ENCODE measurements at regions not wholly inside any gene's neighbourhood (a gene's known extent, or its start where the extent isn't known, plus 50 kb on each side); places are given as distances from the start of the nearest gene placed in this dataset.

DNA sequence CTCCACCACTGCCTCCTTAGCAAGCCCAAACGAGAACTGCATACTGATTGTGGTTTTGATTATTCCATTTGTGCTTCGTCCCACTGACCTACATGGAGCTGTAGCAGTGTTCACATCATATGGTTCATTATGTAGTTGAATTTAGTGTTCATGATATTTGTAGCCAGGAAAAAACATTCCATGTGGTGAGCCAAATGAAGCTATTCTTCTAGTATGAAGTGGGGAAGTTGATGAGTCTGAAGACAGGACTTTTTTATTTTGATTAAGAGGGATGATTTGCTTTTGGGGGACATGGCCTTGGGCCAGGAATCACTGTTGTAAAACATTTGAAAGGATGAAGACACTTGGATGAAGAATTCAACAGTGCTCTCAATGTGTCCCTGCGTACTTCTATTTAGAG, 192.9 kb upstream of the SLC27A6 start:
- no peaks in the 10 kb centered on the region for H3K27me3 ChIP-seq (ENCODE audit: insufficient read depth, low read length)
- H3K4me3 ChIP-seq (ENCODE audit: low read length): no peak overlapping the region
- H3K9ac ChIP-seq (ENCODE audit: low read depth, low read length): no peak overlapping the region
- H3K4me1 ChIP-seq (ENCODE audit: insufficient read depth, low read length): peaks cover 5% of the 10 kb centered on the region
- no peaks in the 10 kb centered on the region for H3K9me3 ChIP-seq (ENCODE audit: insufficient read depth, low read depth, low read length)
- H3K36me3 ChIP-seq (ENCODE audit: insufficient read depth, low read depth, low read length): no peaks in the 10 kb centered on the region
- no peak overlapping the region for H3K27ac ChIP-seq (ENCODE audit: low read length)

DNA sequence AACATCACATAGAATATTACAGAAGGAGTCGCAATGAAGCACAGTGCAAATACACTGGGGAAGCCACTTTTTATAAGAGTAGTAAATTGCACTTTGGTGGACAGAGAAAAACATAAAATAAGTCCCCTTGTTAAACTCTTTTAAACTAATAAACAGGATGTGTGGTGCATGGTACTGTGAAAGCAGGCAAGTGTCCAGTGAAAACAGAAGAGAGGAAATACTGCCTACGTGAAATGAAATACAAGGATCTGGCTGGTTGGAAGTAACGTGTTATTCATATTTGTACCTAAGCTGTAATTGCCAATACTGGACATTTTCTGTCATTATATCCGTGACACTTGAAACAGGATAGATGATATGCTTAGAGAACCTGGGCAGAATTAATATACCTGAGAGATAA, 191.9 kb upstream of the SLC27A6 start:
- Histone ChIP-seq H3K4me3 (ENCODE audit: low read length) (no peak overlapping the region), H3K4me1 (ENCODE audit: insufficient read depth, low read length) (peaks cover 14% of the 10 kb centered on the region), H3K9me3 (ENCODE audit: insufficient read depth, low read depth, low read length) (no peaks in the 10 kb centered on the region), H3K9ac (ENCODE audit: low read depth, low read length) (no peak overlapping the region), H3K36me3 (ENCODE audit: insufficient read depth, low read depth, low read length) (no peaks in the 10 kb centered on the region), H3K27me3 (ENCODE audit: insufficient read depth, low read length) (no peaks in the 10 kb centered on the region), H3K27ac (ENCODE audit: low read length) (no peak overlapping the region)

- H3K4me3 ChIP-seq (ENCODE audit: low read length): no peak overlapping the region
- no peak overlapping the region for H3K27ac ChIP-seq (ENCODE audit: low read length)
- peaks cover 22% of the 10 kb centered on the region for H3K4me1 ChIP-seq (ENCODE audit: insufficient read depth, low read length)
- H3K36me3 ChIP-seq (ENCODE audit: insufficient read depth, low read depth, low read length): no peaks in the 10 kb centered on the region
- H3K9me3 ChIP-seq (ENCODE audit: insufficient read depth, low read depth, low read length): no peaks in the 10 kb centered on the region
- H3K27me3 ChIP-seq (ENCODE audit: insufficient read depth, low read length): no peaks in the 10 kb centered on the region
- H3K9ac ChIP-seq (ENCODE audit: low read depth, low read length): no peak overlapping the region
Observed at GRCh38 chr5:128774605-128775004, 190.7 kb upstream of the SLC27A6 start.

DNA sequence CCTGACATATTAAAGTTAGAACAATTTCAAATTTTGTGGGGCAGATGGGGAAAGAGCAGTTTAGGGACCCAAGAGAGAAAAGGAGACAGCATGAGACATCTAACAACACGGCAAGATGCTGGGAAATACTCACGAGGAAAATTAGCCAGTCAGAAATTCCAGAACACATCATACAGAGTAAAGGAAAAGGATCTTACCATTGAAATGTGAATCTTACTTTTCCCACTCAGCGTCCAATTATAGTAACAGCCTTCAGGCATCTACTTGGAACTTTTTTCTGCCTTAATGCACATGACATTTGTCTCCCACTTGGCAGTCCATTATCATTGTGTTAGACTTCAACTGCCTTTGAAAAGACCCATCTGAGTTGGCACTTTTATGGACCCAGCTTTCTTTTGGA, 189.7 kb upstream of the SLC27A6 start:
- Histone ChIP-seq H3K27me3 (ENCODE audit: insufficient read depth, low read length) (no peaks in the 10 kb centered on the region), H3K27ac (ENCODE audit: low read length) (no peak overlapping the region), H3K4me1 (ENCODE audit: insufficient read depth, low read length) (peaks cover 22% of the 10 kb centered on the region), H3K9ac (ENCODE audit: low read depth, low read length) (no peak overlapping the region), H3K4me3 (ENCODE audit: low read length) (no peak overlapping the region), H3K36me3 (ENCODE audit: insufficient read depth, low read depth, low read length) (no peaks in the 10 kb centered on the region), H3K9me3 (ENCODE audit: insufficient read depth, low read depth, low read length) (no peaks in the 10 kb centered on the region)

- Histone ChIP-seq H3K9ac (ENCODE audit: low read depth, low read length) (no peak overlapping the region), H3K36me3 (ENCODE audit: insufficient read depth, low read depth, low read length) (no peaks in the 10 kb centered on the region), H3K27ac (ENCODE audit: low read length) (no peak overlapping the region), H3K4me3 (ENCODE audit: low read length) (no peak overlapping the region), H3K9me3 (ENCODE audit: insufficient read depth, low read depth, low read length) (no peaks in the 10 kb centered on the region), H3K27me3 (ENCODE audit: insufficient read depth, low read length) (no peaks in the 10 kb centered on the region), H3K4me1 (ENCODE audit: insufficient read depth, low read length) (peaks cover 25% of the 10 kb centered on the region)
Observed at GRCh38 chr5:128777052-128777451, 188.2 kb upstream of the SLC27A6 start.

DNA sequence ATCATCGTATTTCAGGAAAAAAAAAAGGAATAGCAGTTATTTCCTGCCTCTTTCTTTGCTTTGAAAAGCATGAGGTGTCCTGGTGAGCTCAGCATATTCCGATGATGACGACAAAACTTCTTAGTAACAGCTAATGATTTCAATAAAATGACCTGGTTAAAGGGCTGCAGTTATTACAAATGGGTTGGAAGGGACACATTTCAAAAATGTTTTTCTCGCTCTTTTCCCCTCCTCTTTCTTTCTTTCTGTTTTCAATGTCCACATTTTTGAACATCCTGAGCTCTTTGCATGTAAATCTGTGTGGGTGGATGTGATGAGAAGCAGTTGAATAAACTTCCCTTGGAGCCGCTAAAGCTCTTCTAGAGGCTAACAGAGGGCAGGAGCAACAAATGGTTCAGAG, 186.8 kb upstream of the SLC27A6 start:
- H3K27ac ChIP-seq (ENCODE audit: low read length): no peak overlapping the region
- H3K9me3 ChIP-seq (ENCODE audit: insufficient read depth, low read depth, low read length): no peaks in the 10 kb centered on the region
- H3K36me3 ChIP-seq (ENCODE audit: insufficient read depth, low read depth, low read length): no peaks in the 10 kb centered on the region
- no peak overlapping the region for H3K9ac ChIP-seq (ENCODE audit: low read depth, low read length)
- no peak overlapping the region for H3K4me3 ChIP-seq (ENCODE audit: low read length)
- no peaks in the 10 kb centered on the region for H3K27me3 ChIP-seq (ENCODE audit: insufficient read depth, low read length)
- peaks cover 26% of the 10 kb centered on the region for H3K4me1 ChIP-seq (ENCODE audit: insufficient read depth, low read length)

DNA sequence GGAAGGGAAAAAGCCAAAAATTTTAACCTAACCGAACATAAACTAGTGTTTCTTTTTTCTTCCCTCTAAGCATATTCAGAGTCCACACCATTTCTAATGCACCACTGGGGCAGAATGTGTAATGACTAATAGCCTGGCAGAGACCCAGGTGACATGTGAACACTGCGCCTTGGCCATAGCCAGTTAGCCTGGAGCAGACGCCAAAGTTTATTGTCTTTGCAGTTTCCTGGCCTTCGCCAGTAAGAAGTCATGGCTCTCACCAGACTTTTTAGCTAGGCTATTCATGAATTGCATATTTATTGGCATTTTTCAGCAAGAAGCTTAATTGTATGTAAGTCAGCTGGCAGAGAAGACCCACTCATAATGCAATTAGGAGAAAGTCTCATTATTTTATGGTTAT, 182.8 kb upstream of the SLC27A6 start:
- no peaks in the 10 kb centered on the region for H3K27me3 ChIP-seq (ENCODE audit: insufficient read depth, low read length)
- H3K4me1 ChIP-seq (ENCODE audit: insufficient read depth, low read length): peaks cover 20% of the 10 kb centered on the region
- H3K4me3 ChIP-seq (ENCODE audit: low read length): no peak overlapping the region
- no peaks in the 10 kb centered on the region for H3K36me3 ChIP-seq (ENCODE audit: insufficient read depth, low read depth, low read length)
- no peaks in the 10 kb centered on the region for H3K9me3 ChIP-seq (ENCODE audit: insufficient read depth, low read depth, low read length)
- no peak overlapping the region for H3K9ac ChIP-seq (ENCODE audit: low read depth, low read length)
- H3K27ac ChIP-seq (ENCODE audit: low read length): no peak overlapping the region

GRCh38 chr5:128784726-128785125, 180.6 kb upstream of the SLC27A6 start:
- no peak overlapping the region for H3K4me3 ChIP-seq (ENCODE audit: low read length)

GRCh38 chr5:128791312-128791711, 174.0 kb upstream of the SLC27A6 start:
- Histone ChIP-seq H3K27ac (ENCODE audit: low read length) (no peak overlapping the region), H3K36me3 (ENCODE audit: insufficient read depth, low read depth, low read length) (no peaks in the 10 kb centered on the region), H3K9ac (ENCODE audit: low read depth, low read length) (no peak overlapping the region), H3K9me3 (ENCODE audit: insufficient read depth, low read depth, low read length) (no peaks in the 10 kb centered on the region), H3K27me3 (ENCODE audit: insufficient read depth, low read length) (no peaks in the 10 kb centered on the region), H3K4me1 (ENCODE audit: insufficient read depth, low read length) (no peaks in the 10 kb centered on the region), H3K4me3 (ENCODE audit: low read length) (no peak overlapping the region)

More at GRCh38 chr5:128784726-128785125, 180.6 kb upstream of the SLC27A6 start:
- no peak overlapping the region for H3K9ac ChIP-seq (ENCODE audit: low read depth, low read length)
- H3K9me3 ChIP-seq (ENCODE audit: insufficient read depth, low read depth, low read length): no peaks in the 10 kb centered on the region
- H3K36me3 ChIP-seq (ENCODE audit: insufficient read depth, low read depth, low read length): no peaks in the 10 kb centered on the region
- no peaks in the 10 kb centered on the region for H3K27me3 ChIP-seq (ENCODE audit: insufficient read depth, low read length)
- H3K27ac ChIP-seq (ENCODE audit: low read length): no peak overlapping the region
- H3K4me1 ChIP-seq (ENCODE audit: insufficient read depth, low read length): peaks cover 4% of the 10 kb centered on the region; the same call in 1 of the 2 replicates

DNA sequence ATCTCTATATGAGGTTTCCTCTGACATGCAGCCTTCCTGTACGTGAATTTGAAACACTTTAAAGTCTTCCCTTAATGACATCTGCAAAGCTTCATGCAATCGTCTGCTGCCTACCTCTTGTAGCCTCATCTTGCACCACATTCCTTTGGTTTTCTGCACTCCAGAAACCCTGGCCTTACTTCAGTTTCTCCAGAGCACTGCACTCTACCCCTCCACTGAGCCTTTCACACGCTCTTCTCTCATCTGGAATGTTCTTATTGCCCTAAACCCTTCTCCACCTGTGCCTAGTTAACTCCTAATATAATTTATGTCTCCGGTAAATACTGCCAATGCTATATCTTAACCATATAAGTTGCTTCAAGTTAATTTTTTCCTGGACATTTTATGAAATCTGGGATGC, 168.8 kb upstream of the SLC27A6 start:
- Histone ChIP-seq H3K4me3 (ENCODE audit: low read length) (no peak overlapping the region), H3K9ac (ENCODE audit: low read depth, low read length) (no peak overlapping the region), H3K36me3 (ENCODE audit: insufficient read depth, low read depth, low read length) (no peaks in the 10 kb centered on the region), H3K27ac (ENCODE audit: low read length) (no peak overlapping the region), H3K9me3 (ENCODE audit: insufficient read depth, low read depth, low read length) (no peaks in the 10 kb centered on the region), H3K4me1 (ENCODE audit: insufficient read depth, low read length) (no peaks in the 10 kb centered on the region), H3K27me3 (ENCODE audit: insufficient read depth, low read length) (no peaks in the 10 kb centered on the region)

DNA sequence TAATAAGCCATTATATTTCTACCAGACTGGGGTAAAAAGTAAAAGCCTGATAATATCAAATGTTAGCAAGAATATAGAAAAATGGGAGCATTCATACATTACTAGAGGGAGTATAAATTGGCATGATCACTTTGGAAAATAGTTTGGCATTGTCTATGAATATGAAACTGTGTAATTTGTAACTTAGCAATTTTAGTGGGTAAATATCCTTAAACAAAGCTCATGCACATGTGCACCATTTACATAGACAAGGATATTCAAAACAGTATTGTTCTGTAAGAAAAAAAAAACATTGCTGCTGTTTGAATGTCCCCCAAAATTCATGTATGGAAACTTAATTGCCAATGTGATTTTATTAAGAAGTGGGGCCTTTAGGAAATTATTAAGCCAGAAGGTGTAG, 166.4 kb upstream of the SLC27A6 start:
- Histone ChIP-seq H3K36me3 (ENCODE audit: insufficient read depth, low read depth, low read length) (no peaks in the 10 kb centered on the region), H3K9ac (ENCODE audit: low read depth, low read length) (no peak overlapping the region), H3K9me3 (ENCODE audit: insufficient read depth, low read depth, low read length) (no peaks in the 10 kb centered on the region), H3K27ac (ENCODE audit: low read length) (no peak overlapping the region), H3K4me3 (ENCODE audit: low read length) (no peak overlapping the region), H3K27me3 (ENCODE audit: insufficient read depth, low read length) (no peaks in the 10 kb centered on the region), H3K4me1 (ENCODE audit: insufficient read depth, low read length) (no peaks in the 10 kb centered on the region)

DNA sequence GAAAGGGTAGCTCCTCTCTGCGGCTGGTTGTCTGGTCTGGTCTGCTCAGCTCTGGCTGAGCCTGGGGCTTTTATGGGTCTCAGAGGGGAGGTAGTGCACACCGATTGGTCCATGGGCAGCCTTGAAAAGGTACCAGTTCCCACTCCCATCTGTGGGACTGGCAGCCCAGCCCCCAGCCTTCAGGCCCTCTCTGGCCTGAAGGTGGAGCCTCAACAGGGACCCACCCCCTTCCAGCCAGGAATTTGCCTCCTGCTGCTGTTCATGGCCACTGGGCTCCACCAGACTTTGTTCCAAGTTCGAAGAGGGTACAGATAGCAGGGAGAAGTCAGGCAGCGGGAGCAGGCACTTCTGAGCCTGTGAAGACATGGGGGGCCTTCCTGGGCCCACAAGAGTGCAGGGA, 165.3 kb upstream of the SLC27A6 start:
- Histone ChIP-seq H3K4me1 (ENCODE audit: insufficient read depth, low read length) (no peaks in the 10 kb centered on the region), H3K4me3 (ENCODE audit: low read length) (no peak overlapping the region), H3K27me3 (ENCODE audit: insufficient read depth, low read length) (no peaks in the 10 kb centered on the region), H3K9ac (ENCODE audit: low read depth, low read length) (no peak overlapping the region), H3K36me3 (ENCODE audit: insufficient read depth, low read depth, low read length) (no peaks in the 10 kb centered on the region), H3K27ac (ENCODE audit: low read length) (no peak overlapping the region), H3K9me3 (ENCODE audit: insufficient read depth, low read depth, low read length) (no peaks in the 10 kb centered on the region)

GRCh38 chr5:128800377-128800776, 164.9 kb upstream of the SLC27A6 start:
- Histone ChIP-seq H3K9me3 (ENCODE audit: insufficient read depth, low read depth, low read length) (no peaks in the 10 kb centered on the region), H3K9ac (ENCODE audit: low read depth, low read length) (no peak overlapping the region), H3K27me3 (ENCODE audit: insufficient read depth, low read length) (no peaks in the 10 kb centered on the region), H3K27ac (ENCODE audit: low read length) (no peak overlapping the region), H3K4me1 (ENCODE audit: insufficient read depth, low read length) (no peaks in the 10 kb centered on the region), H3K36me3 (ENCODE audit: insufficient read depth, low read depth, low read length) (no peaks in the 10 kb centered on the region), H3K4me3 (ENCODE audit: low read length) (no peak overlapping the region)
